Activated CD4-positive, alpha-beta T cell treated with anti-CD3 and anti-CD28 coated beads for 4 hours (primary cell): ENCODE measurements at regions not wholly inside any gene's neighbourhood (a gene's known extent, or its start where the extent isn't known, plus 50 kb on each side); places are given as distances from the start of the nearest gene placed in this dataset.

Experiments
- DNase-seq, 2 donors: peaks; one replicate each; pipeline ENCODE4 v3.0.0-alpha.2; 2020

- no peak for DNase-seq
These were observed 210.8 kb upstream of the RAB6C start for GRCh38 chr2:129768485-129769184.

GRCh38 chr2:129769185-129769991, 210.1 kb upstream of the RAB6C start:
- DNase-seq, result no peak

- no peak for DNase-seq
These were observed 207.9 kb upstream of the RAB6C start for GRCh38 chr2:129771418-129772189.

GRCh38 chr2:129772190-129772579, 207.3 kb upstream of the RAB6C start:
- DNase-seq, result no peak

GRCh38 chr2:129775952-129776653, 203.4 kb upstream of the RAB6C start:
- DNase-seq, result no peak

GRCh38 chr2:129777146-129777545, 202.3 kb upstream of the RAB6C start:
- DNase-seq, result no peak

- no peak for DNase-seq
These were observed 201.5 kb upstream of the RAB6C start for GRCh38 chr2:129777762-129778583.

- no peak for DNase-seq
These were observed 200.9 kb upstream of the RAB6C start for GRCh38 chr2:129778584-129778877.

- no peak for DNase-seq
These were observed 199.7 kb upstream of the RAB6C start for GRCh38 chr2:129779783-129780182.

- DNase-seq, result no peak
These were observed 198.9 kb upstream of the RAB6C start for GRCh38 chr2:129780316-129781270.

GRCh38 chr2:129781749-129782632, 197.5 kb upstream of the RAB6C start:
- DNase-seq, result no peak

- DNase-seq, result no peak
These were observed 196.9 kb upstream of the RAB6C start for GRCh38 chr2:129782633-129782990.

- DNase-seq, result no peak
These were observed 195.0 kb upstream of the RAB6C start for GRCh38 chr2:129784486-129784885.

GRCh38 chr2:129791712-129792111, 187.8 kb upstream of the RAB6C start:
- DNase-seq, result no peak

GRCh38 chr2:129793431-129793902, 186.0 kb upstream of the RAB6C start:
- DNase-seq, result no peak

- no peak for DNase-seq
These were observed 185.3 kb upstream of the RAB6C start for GRCh38 chr2:129794116-129794515.

GRCh38 chr2:129794540-129794939, 184.9 kb upstream of the RAB6C start:
- DNase-seq, result no peak

- DNase-seq, result no peak
These were observed 183.2 kb upstream of the RAB6C start for GRCh38 chr2:129796225-129796624.

- DNase-seq, result no peak
These were observed 182.5 kb upstream of the RAB6C start for GRCh38 chr2:129796801-129797488.
